Adrenal gland (tissue), 9 donors: ENCODE measurements at regions not wholly inside any gene's neighbourhood (a gene's known extent, or its start where the extent isn't known, plus 50 kb on each side); places are given as distances from the start of the nearest gene placed in this dataset.

Source experiments
- DNase-seq, 7 donors: peaks; one replicate each; pipeline ENCODE4 v3.0.0-alpha.2; 2019 to 2020
- H3K27ac ChIP-seq, 5 donors: fragments of 200-600 bp; sonication (generic) in 4 of 5; 1 replicate in 3 of 5; 2 replicates in 2 of 5; pipeline versions ENCODE4 v1.5.1 to v1.8.0; 2016 to 2020; ENCODE audit warnings: mild to moderate bottlenecking in 1 of 5
- H3K27me3 ChIP-seq: fragments of 200-600 bp; 2 replicates; pipeline ENCODE4 v1.8.0; 2021
- H3K36me3 ChIP-seq, 2 donors: fragments of 200-600 bp; replicated peaks in 1 of 2; 1 replicate in 1 of 2; 2 replicates in 1 of 2; pipeline versions ENCODE4 v1.5.1 to v1.8.0; 2018 to 2022
- H3K4me1 ChIP-seq, 2 donors: fragments of 200-600 bp; replicated peaks in 1 of 2; 1 replicate in 1 of 2; 2 replicates in 1 of 2; pipeline versions ENCODE4 v1.5.1 to v1.8.0; 2018 to 2021
- H3K4me3 ChIP-seq, 4 donors: fragments of 200-600 bp; sonication (generic) in 3 of 4; one replicate each; pipeline ENCODE4 v1.5.1; 2016 to 2018
- H3K9me3 ChIP-seq, 3 donors: fragments of 200-600 bp; sonication (generic) in 1 of 3; replicated peaks in 1 of 3; 1 replicate in 2 of 3; 2 replicates in 1 of 3; pipeline versions ENCODE4 v1.5.1 to v1.8.0; 2016 to 2021
- POLR2A ChIP-seq, 2 donors: fragments of 450-650 bp; IDR thresholded peaks; one replicate each; pipeline ENCODE4 v1.6.1; 2017; ENCODE audit warnings: antibody characterized with exemption in 2 of 2, mild to moderate bottlenecking in 2 of 2, moderate library complexity in 1 of 2
- WGBS, 4 donors: extraction: QIAGEN DNeasy Blood & Tissue Kit in 2 of 4; methylation state at CpG; one replicate each; pipeline versions ENCODE4 v1.1.5 to v1.1.7; 2013 to 2017; 5-methylcytosine and 5-hydroxymethylcytosine counted together
- intact Hi-C, 2 donors: fragments of 100-400 bp; cut with DNase I; formaldehyde crosslinking; loops; one replicate each; pipeline versions ENCODE4 v1.14.1 to v1.15.0; 2022 to 2023
- TF ChIP-seq, protein P1 (sequence below), 6 experiments: fragments of 450-650 bp in 4 of 6; fragments of 200-600 bp in 2 of 6; sonication (generic) in 1 of 6; IDR thresholded peaks; 1 replicate in 5 of 6; 2 replicates in 1 of 6; pipeline versions ENCODE4 v1.5.1 to v1.8.0; 2016 to 2021; ENCODE audit warnings: antibody characterized with exemption in 6 of 6, mild to moderate bottlenecking in 2 of 6, moderate library complexity in 1 of 6
- donor health status: healthy with polysubstance abuse.
- donor health status: Bipolar disorder and iron deficiency.
- donor health status: DM: yes; HTN: yes; CAD: no.
- donor health status: DM: no; HTN: no; CAD: no.
- donor health status: DM: no; HTN: no; CAD: no.

DNA sequence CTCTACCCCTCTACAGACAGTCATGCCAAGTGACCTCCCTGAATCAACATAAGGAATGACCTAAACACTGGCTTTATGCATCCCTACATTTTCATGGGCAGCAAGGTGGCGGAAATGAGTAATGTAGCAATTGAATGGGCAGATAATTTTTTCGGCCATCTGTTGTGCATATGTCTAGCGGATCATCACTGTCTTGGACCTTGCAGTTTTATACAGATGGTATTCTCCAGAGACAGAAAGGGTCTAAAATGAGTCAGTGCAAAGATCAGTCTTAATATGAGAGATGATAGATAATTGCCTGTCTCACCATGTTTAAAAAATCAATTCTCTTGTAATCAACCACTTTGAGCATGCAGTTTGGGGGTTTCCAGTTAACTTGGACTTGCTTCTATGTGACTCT lies 177.3 kb upstream of the DKK2 start:
- 87 to 92% (median 89%) methylated on average over 3 of the region's 3 CpGs for WGBS, 4 donors

DNA sequence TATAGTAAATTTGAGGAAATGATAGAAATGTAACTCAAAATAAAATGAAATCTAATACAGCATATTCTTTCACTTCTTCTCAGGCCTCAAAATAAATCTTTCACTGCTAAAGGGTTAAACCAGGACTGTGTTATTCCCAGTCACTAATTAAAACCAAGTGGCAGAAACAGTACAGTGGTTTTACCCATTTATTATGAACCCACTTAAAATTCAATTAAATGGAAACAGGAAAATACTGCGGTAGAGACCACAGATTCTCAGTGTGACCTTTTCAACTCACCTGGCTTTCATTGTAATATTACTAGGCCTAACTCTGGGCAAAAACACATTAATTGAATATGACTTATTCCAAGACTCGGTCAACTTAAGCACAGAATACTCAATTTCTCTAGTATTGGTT lies 176.5 kb upstream of the DKK2 start:
- intact Hi-C loops = no loop called here

More for the DNA sequence above, 177.3 kb upstream of the DKK2 start:
- Histone ChIP-seq H3K4me3 (no peak overlapping the region), H3K4me1 (no peaks in the 10 kb centered on the region), H3K27me3 (no peaks in the 10 kb centered on the region), H3K9me3 (no peaks in the 10 kb centered on the region), H3K27ac (no peak overlapping the region), H3K36me3 (no peaks in the 10 kb centered on the region)
- no peak for TF ChIP-seq POLR2A (IDR thresholded peaks at IDR 0.05)
- TF ChIP-seq, protein P1, sequence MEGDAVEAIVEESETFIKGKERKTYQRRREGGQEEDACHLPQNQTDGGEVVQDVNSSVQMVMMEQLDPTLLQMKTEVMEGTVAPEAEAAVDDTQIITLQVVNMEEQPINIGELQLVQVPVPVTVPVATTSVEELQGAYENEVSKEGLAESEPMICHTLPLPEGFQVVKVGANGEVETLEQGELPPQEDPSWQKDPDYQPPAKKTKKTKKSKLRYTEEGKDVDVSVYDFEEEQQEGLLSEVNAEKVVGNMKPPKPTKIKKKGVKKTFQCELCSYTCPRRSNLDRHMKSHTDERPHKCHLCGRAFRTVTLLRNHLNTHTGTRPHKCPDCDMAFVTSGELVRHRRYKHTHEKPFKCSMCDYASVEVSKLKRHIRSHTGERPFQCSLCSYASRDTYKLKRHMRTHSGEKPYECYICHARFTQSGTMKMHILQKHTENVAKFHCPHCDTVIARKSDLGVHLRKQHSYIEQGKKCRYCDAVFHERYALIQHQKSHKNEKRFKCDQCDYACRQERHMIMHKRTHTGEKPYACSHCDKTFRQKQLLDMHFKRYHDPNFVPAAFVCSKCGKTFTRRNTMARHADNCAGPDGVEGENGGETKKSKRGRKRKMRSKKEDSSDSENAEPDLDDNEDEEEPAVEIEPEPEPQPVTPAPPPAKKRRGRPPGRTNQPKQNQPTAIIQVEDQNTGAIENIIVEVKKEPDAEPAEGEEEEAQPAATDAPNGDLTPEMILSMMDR (IDR thresholded peaks at IDR 0.05) = no peak
- intact Hi-C loops = no loop called here
- DNase-seq = no peak

DNA sequence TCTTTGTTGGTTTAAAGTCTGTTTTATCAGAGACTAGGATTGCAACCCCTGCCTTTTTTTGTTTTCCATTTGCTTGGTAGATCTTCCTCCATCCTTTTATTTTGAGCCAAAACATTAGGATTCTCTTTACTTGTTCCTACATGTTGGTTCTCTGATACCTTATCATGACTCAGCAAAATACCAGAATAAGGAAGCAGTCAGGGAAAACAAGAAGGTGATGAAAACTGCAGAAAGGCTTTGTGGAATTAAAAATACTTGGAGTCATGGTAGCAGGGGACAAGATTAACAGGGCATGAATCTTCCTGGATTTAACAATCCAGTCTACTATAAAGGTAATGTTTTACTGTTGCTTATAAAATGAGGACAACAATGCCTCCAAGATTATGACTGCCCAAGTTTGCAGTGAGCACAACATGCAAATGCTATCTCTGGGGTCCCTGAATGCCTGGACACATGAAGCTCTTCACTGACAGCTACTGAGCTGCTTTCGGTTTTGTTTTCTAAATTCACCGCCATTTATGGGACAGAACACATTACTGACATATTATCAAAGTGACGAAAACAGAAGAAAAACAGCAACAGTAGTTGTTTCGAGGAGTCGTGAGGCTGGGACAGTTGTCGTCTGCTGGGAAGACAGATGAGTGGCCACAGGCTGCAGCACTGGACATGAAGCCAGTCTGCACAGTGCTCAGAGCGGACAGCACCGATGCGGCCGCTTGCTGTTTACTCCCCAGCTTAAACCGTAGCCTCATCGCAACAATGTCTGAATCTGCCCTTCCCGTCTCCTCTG lies 174.5 kb upstream of the DKK2 start:
- H3K27ac ChIP-seq = no peak overlapping the region
- H3K4me1 ChIP-seq = no peaks in the 10 kb centered on the region
- H3K27me3 ChIP-seq = no peaks in the 10 kb centered on the region
- TF ChIP-seq, protein P1 (IDR thresholded peaks at IDR 0.05) = no peak
- no peak for TF ChIP-seq POLR2A (IDR thresholded peaks at IDR 0.05)
- no peaks in the 10 kb centered on the region for H3K36me3 ChIP-seq
- DNase-seq = no peak
- intact Hi-C loops = no loop called here
- H3K9me3 ChIP-seq = no peaks in the 10 kb centered on the region
- WGBS, 4 donors = 75 to 80% (median 77%) methylated on average over 13 of the region's 13 CpGs
- peak overlapping the region in 1 of 4 donors; percentile 23 for H3K4me3 ChIP-seq

More for the DNA sequence above, 176.5 kb upstream of the DKK2 start:
- 85 to 88% (median 87%) methylated on average over 2 of the region's 2 CpGs for WGBS, 4 donors
- Histone ChIP-seq H3K4me3 (no peak overlapping the region), H3K9me3 (no peaks in the 10 kb centered on the region), H3K36me3 (no peaks in the 10 kb centered on the region), H3K27ac (peak overlapping the region in 1 of 5 donors; percentile 7), H3K4me1 (no peaks in the 10 kb centered on the region), H3K27me3 (no peaks in the 10 kb centered on the region)
- DNase-seq = no peak
- TF ChIP-seq, protein P1 (IDR thresholded peaks at IDR 0.05) = no peak
- no peak for TF ChIP-seq POLR2A (IDR thresholded peaks at IDR 0.05)

DNA sequence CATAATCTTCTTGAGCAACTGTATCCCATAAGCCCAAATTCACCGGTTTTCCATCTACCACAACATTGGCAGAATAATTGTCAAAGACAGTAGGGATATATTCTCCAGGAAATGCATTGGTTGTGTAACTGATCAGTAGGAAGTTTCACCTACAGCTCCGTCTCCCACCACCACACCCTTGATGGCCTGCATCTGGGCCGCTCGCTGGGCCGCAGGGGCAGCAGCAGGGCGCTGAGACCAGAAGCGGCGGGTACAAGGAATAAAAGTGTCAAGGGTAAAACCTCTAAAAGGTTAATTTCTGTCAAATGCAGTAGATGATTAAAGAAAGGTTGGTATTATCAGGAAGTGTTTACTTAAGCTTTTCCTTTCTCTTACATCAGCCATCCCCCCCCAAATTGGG lies 167.6 kb upstream of the DKK2 start:
- Histone ChIP-seq H3K9me3 (no peaks in the 10 kb centered on the region), H3K36me3 (no peaks in the 10 kb centered on the region), H3K27me3 (no peaks in the 10 kb centered on the region), H3K4me3 (no peak overlapping the region), H3K27ac (no peak overlapping the region), H3K4me1 (no peaks in the 10 kb centered on the region)
- DNase-seq = no peak
- intact Hi-C loops = no loop called here
- TF ChIP-seq, protein P1 (IDR thresholded peaks at IDR 0.05) = no peak
- TF ChIP-seq POLR2A (IDR thresholded peaks at IDR 0.05) = no peak
- WGBS, 4 donors = 91 to 94% (median 93%) methylated on average over 8 of the region's 8 CpGs
